Right lobe of liver (tissue), 6 donors: ENCODE measurements at regions not wholly inside any gene's neighbourhood (a gene's known extent, or its start where the extent isn't known, plus 50 kb on each side); places are given as distances from the start of the nearest gene placed in this dataset.

ENCODE experiments used
- ATAC-seq, 4 donors: fragments of 200-7000 bp; cut with Tn5 transposase; one replicate each; pipeline ENCODE4 v1.9.1; 2020; ENCODE audit warnings: mild to moderate bottlenecking in 4 of 4, moderate library complexity in 4 of 4
- DNase-seq, 3 donors: peaks; one replicate each; pipeline ENCODE4 v3.0.0-alpha.2; 2020
- H3K27ac ChIP-seq, 3 donors: fragments of 200-600 bp; one replicate each; pipeline ENCODE4 v1.8.0; 2022
- H3K27me3 ChIP-seq, 2 donors: fragments of 200-600 bp; one replicate each; pipeline ENCODE4 v1.8.0; 2022
- H3K36me3 ChIP-seq, 4 donors: fragments of 200-600 bp; sonication (generic) in 1 of 4; one replicate each; pipeline versions ENCODE4 v1.5.1 to v1.8.0; 2017 to 2022; ENCODE audit warnings: control low read depth in 1 of 4
- H3K4me1 ChIP-seq, 4 donors: fragments of 200-600 bp; sonication (generic) in 1 of 4; one replicate each; pipeline versions ENCODE4 v1.5.1 to v1.8.0; 2017 to 2022; ENCODE audit warnings: control low read depth in 1 of 4
- H3K4me3 ChIP-seq, 3 donors: fragments of 200-600 bp; one replicate each; pipeline ENCODE4 v1.8.0; 2022
- H3K9me3 ChIP-seq, 4 donors: fragments of 200-600 bp; sonication (generic) in 1 of 4; one replicate each; pipeline versions ENCODE4 v1.5.1 to v1.8.0; 2017 to 2022; ENCODE audit warnings: control low read depth in 1 of 4
- CTCF ChIP-seq, 4 donors: fragments of 200-600 bp in 3 of 4; fragments of 450-650 bp in 1 of 4; IDR thresholded peaks; one replicate each; pipeline versions ENCODE4 v1.5.1 to v1.8.0; 2016 to 2022; ENCODE audit warnings: antibody characterized with exemption in 4 of 4, mild to moderate bottlenecking in 2 of 4
- POLR2A ChIP-seq: fragments of 450-650 bp; IDR thresholded peaks from one replicate; pipeline ENCODE4 v1.6.1; 2017; ENCODE audit warnings: antibody characterized with exemption, mild to moderate bottlenecking
- WGBS: methylation state at CpG from one replicate; pipeline ENCODE4 v1.1.6; 2018; ENCODE audit warnings: low coverage, low lambda C conversion rate; ENCODE audit not compliant: insufficient coverage; ENCODE audit errors: missing lambda C conversion rate; 5-methylcytosine and 5-hydroxymethylcytosine counted together
- intact Hi-C, 2 donors: fragments of 100-400 bp; cut with DNase I; formaldehyde crosslinking; loops; one replicate each; pipeline versions ENCODE4 v1.11.2 to v1.14.1; 2022
- donor health status: DM: no; HTN: yes; CAD: no.
- donor health status: DM: no; HTN: no; CAD: no.
- donor health status: DM: no; HTN: no; CAD: no.
- donor health status: DM: no; HTN: yes; CAD: no.
- donor health status: DM: no; HTN: yes; CAD: no.

DNA sequence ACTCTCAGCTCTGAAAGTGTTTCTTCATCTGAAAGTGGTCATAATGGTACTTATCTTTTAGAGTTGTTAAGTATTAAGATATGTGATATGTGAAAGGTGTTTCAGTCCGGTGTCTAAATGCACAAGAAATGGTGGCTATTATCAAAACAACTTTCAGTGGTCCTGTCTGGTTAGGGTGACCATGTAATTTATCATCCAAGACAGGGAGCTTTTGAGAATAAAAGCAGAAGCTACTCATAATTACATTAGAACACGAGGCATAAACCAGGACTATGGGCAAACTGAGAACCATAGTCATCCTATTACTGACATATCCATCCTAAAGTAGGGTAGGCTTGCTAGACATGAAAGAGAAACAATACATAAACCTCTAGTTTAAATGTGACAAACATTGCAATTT, 418.1 kb upstream of the SEMA6A start:
- no peaks in the 10 kb centered on the region for H3K4me1 ChIP-seq
- intact Hi-C loops = no loop called here
- 36% methylated on average over 2 of the region's 2 CpGs for WGBS
- H3K9me3 ChIP-seq = no peaks in the 10 kb centered on the region
- H3K27me3 ChIP-seq = no peaks in the 10 kb centered on the region
- H3K4me3 ChIP-seq = no peak overlapping the region
- no peak for ATAC-seq
- TF ChIP-seq CTCF (IDR thresholded peaks at IDR 0.05) (no peak), POLR2A (no peak)
- no peaks in the 10 kb centered on the region for H3K36me3 ChIP-seq
- no peak overlapping the region for H3K27ac ChIP-seq
- DNase-seq = no peak

DNA sequence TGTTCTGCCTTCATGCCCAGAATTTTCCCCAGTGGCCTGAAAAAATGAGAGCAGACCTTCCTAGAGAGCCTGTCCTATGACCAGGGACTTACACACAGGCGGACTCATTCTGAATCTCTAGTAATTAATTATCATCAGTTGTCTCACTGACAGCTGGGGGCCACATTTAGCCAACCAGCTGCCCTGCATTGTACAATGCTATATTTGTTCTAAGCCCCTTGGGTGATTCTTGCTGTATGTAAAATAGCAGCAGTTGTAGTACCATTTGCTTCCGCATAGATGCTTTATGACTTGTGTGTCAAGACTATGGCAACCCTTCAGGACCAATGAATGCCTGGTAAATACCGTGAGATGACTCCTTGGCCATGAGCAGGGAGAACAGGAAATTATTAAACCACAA, 415.4 kb upstream of the SEMA6A start:
- Histone ChIP-seq H3K27ac (no peak overlapping the region), H3K27me3 (no peaks in the 10 kb centered on the region), H3K36me3 (no peaks in the 10 kb centered on the region), H3K9me3 (no peaks in the 10 kb centered on the region), H3K4me3 (no peak overlapping the region), H3K4me1 (no peaks in the 10 kb centered on the region)
- 72% methylated on average over 3 of the region's 3 CpGs for WGBS
- TF ChIP-seq CTCF (IDR thresholded peaks at IDR 0.05) (no peak), POLR2A (no peak)
- intact Hi-C loops = no loop called here
- ATAC-seq = no peak
- DNase-seq = no peak

GRCh38 chr5:116982035-116982434, 407.4 kb upstream of the SEMA6A start:
- DNase-seq = no peak
- H3K27me3 ChIP-seq = no peaks in the 10 kb centered on the region
- no peaks in the 10 kb centered on the region for H3K9me3 ChIP-seq
- no peaks in the 10 kb centered on the region for H3K4me1 ChIP-seq
- no peak for ATAC-seq
- TF ChIP-seq CTCF (IDR thresholded peaks at IDR 0.05) (no peak), POLR2A (no peak)
- intact Hi-C loops = no loop called here
- no peak overlapping the region for H3K4me3 ChIP-seq
- WGBS = 73% methylated on average over 6 of the region's 6 CpGs
- H3K36me3 ChIP-seq = no peaks in the 10 kb centered on the region
- H3K27ac ChIP-seq = no peak overlapping the region

- intact Hi-C loops = no loop called here
- ATAC-seq (no peak), DNase-seq (no peak)
- TF ChIP-seq POLR2A (no peak), CTCF (IDR thresholded peaks at IDR 0.05) (no peak)
- WGBS = 59% methylated on average over 2 of the region's 2 CpGs
- H3K9me3 ChIP-seq = no peaks in the 10 kb centered on the region
- no peaks in the 10 kb centered on the region for H3K4me1 ChIP-seq
- no peak overlapping the region for H3K4me3 ChIP-seq
- no peaks in the 10 kb centered on the region for H3K36me3 ChIP-seq
- no peak overlapping the region for H3K27ac ChIP-seq
- no peaks in the 10 kb centered on the region for H3K27me3 ChIP-seq
Observed at GRCh38 chr5:116980581-116980980, 406.0 kb upstream of the SEMA6A start.

DNA sequence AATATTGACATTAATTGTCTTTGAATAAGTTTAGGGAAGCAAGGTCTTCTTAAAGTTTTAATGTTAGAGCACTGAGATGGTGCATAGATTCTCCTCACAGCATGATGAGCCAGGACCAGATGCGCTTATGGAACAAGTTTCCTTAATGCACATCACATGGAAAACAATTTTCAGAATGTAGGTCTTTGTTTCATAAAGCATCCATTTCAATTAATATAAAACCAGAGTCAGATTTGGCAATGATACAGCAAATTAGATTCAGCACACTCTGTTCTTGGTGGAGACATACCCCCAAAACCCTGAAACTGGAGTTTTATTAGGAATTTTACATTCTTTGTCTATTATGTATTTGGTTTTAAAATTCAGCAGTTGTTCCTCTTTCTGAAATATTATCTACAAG, 402.1 kb upstream of the SEMA6A start:
- TF ChIP-seq POLR2A (no peak), CTCF (IDR thresholded peaks at IDR 0.05) (no peak)
- no peaks in the 10 kb centered on the region for H3K27me3 ChIP-seq
- H3K27ac ChIP-seq = no peak overlapping the region
- DNase-seq (no peak), ATAC-seq (no peak)
- no peaks in the 10 kb centered on the region for H3K4me1 ChIP-seq
- no peaks in the 10 kb centered on the region for H3K36me3 ChIP-seq
- intact Hi-C loops = no loop called here
- H3K4me3 ChIP-seq = no peak overlapping the region
- 82% methylated on average over 1 of the region's 1 CpG for WGBS
- H3K9me3 ChIP-seq = no peaks in the 10 kb centered on the region
